DMS 273 (cell line): ENCODE measurements at regions not wholly inside any gene's neighbourhood (a gene's known extent, or its start where the extent isn't known, plus 50 kb on each side); places are given as distances from the start of the nearest gene placed in this dataset.

ENCODE experiments used
- DNase-seq: peaks from one replicate; lab custom pipeline; 2025; ENCODE audit not compliant: unreplicated experiment; lab: John Stamatoyannopoulos, UW

DNA sequence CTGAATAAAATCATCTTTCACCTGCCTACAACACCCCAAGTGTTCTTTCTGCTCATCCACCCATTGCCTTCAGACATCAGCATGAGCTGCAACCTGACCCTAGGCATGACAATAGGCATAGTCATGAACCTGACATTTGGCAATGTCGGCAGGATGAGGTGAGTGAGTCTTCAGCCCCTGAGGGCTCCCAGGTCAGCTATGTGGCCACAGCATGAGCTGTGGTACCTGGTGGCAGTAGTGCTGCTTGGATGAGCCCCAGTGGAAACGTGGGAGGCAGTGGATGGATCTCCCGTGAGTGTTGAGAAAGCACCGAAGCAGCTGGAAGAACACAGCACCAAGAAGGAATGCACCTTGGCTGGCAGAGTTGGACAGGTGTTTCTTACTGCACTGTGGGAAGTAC lies 334.8 kb upstream of the FAR2 start:
- DNase-seq, result no peak

DNA sequence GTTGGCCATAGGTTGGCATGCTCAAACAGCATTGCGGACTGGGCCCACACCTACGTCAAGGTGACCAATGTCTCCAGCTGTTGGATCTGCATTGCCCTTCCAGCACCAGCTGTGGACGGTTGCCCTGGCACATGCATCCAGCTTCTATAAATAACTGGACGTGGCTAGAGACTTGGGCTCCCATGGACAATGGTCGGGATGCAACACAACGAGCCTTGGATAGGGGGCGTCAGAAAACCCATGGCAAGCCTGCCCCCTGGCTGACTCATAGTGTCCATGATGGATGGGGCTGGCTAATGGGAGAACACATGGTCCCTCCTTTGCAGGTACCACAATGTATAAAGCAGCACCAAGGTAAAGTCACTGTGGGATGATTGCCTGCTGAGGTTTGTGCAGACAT lies 331.6 kb upstream of the FAR2 start:
- DNase-seq, result peak; percentile 1

DNA sequence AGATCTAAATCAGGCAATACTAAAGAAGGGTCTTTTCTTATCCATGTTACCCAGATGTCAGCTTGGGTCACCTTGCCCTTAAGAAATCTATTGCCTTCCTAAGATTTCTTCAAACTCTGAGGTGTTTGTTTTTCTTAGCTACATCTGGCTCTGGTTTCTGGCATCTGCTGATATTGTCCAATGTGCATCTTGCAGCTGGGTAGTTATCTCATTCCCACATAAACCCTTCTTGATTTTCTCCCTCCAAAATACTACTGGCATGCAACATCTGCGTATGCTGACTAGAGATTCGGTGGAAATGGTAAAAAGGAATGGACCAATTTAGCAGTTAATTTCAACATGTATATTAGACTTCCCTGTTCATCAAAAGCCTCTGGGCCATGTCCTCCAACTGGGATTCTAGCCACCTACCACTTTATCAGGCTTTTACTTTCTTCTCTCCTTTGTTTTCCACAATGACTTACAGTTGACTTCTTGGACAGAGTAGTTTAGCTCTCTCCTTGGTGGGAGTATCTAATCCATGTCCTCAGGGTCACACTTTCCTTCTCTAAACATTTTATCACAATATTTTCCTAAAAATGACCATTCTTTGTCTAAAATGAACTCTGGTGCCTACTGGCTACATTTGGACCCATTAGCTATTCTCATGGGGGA lies 324.8 kb upstream of the FAR2 start:
- no peak for DNase-seq

DNA sequence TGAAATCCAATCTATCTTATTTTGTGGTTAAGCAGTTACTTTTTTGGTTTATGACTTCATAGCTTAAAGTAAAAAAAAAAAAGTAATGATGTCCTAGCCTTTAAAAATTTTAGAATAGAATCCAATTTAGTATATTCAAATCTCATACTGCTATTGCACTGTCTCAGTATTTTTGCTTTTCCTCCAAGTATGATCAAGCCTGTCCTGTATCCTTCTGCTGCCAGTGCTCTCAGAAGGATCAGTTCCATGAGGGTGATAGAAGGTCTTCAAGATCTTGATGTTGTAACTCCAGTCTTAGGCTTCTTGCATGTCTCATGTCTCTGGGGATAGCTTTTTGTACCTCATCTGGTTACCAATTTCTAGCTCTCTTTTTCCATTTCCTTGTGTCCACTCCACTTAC lies 324.2 kb upstream of the FAR2 start:
- DNase-seq, result no peak

DNA sequence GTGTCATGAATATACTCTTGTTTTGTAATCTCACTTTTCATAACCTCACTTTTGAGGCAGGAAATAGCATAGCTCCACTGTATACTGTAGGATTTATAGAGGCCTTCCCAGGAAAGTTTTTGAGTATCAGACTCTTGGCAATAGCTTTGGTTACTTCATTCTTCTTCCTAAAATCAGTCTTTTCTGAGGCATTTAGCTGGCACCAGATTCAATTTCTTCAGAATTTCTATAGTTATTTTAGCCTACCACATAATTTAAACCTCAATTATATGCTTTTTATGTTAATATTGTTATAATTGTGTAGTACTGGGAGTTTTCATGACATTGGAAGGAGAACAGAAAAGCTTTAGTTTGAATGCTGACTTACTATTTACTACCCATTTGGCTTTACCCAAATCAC lies 322.3 kb upstream of the FAR2 start:
- DNase-seq, result no peak

DNA sequence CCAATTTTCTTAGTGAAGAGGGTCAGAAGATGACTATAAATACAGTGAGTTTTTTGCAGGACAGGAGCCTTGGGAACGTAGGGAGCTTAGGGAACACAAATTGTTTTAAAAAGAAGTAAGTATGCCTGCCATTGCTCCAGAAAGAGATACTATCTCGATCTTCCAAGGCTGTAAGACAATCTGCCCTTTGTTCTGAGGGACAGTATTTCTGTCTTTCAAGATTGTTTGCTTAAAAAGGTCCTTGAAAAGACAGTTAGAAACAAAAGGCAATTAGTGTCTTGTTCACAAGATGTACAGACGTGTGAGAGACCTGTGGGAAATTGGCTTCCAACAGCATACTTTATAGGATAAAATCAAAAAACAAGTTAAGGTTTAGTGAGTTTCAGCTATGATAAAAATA lies 321.2 kb upstream of the FAR2 start:
- no peak for DNase-seq

DNA sequence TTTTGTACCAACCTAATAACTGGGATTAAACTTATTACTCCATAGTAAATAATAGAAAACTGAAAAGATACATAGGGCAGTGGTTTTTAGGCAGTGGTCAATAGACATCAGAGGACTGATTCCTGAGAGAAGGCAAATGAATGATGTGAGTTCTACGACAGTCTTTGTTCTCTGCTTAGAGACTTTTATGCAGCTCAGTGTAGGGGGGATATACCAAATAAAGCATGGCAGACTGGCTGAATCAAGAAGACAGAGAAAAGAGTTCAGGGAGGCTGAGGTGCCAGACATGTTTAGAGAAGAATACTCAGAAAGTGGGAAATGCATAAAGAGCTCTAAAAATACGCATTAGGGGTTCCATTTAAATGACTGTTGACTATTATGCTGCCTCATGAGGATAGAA lies 320.8 kb upstream of the FAR2 start:
- DNase-seq, result no peak

DNA sequence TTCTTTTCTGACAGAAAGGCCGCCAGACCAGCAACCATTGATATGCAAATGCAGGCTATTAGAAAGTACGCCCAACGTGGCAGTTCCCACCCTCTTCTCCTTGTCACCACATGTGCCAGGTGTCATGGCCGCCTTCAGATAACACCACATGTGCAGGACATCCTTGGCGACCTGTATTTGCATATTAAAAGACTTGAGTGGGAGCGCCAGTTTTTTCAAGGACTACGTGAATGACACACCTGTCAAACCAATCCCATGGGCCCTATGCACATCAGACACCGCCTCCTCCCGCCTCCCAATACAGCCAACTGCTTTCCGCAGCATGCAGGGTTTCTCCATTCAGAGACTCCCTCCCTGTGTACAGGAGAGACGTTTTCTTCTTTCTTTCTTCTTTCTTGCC lies 318.6 kb upstream of the FAR2 start:
- DNase-seq, result no peak

DNA sequence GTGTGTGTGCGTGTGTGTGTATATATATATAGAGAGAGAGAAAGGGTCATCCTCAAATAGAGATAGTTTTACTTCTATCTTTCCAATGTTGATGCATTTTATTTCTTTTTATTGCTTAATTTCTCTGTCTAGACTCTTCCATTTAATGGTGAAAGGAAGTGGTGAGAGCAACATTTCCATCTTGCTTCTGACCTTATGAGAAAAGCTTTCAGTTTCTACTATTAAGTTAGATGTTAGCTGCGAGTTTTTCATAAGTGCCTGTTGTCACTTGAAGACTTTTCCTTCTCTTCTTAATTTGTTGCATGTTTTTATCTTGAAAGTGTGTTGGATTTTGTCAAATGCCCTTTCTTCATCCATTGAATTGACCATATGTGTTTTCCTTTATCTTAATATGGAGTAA lies 304.4 kb upstream of the FAR2 start:
- no peak for DNase-seq

DNA sequence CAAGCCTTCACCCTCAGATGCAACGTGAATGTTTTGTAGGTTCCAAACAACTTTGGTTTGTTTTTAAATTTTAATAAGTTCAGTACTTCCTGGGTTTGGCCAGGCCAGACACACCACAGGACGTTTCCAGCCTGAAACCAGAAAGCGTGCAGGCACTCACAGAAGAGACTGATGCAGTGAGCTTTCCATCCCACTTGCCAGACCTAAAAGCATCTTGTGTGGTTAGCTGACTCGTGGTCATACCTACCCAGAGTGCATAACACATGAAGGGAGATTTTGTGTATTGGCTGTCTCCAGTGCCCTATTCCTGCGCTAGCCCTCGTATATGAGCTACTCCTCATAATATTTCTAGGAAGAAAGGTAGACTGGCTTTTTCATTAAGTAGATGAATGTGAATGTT lies 297.3 kb upstream of the FAR2 start:
- no peak for DNase-seq

DNA sequence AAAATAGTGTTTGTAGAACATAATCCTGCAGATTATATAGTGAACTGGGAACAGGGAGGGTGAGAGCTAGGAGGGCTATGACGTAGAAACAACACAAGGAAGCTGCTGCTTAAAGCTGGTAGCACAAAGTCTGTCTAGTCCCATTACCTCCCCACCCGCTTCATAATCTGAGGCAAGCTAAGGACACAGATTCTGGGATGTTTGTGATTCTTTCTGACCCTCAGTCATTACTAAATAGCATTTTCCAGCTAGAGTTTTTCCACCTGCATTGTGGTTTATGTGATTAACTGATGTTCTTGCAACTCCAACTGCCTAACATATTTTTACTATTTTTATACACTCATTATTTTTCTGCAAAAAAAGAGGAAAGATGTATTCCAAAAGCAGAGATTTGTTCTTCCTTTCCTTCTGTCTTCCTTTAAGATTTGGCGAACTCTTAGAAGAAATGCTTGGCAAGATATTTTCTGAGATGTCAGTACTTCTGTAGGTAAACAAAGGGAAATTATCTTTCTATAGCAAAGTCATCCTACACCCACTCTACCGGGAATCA lies 293.2 kb upstream of the FAR2 start:
- no peak for DNase-seq

DNA sequence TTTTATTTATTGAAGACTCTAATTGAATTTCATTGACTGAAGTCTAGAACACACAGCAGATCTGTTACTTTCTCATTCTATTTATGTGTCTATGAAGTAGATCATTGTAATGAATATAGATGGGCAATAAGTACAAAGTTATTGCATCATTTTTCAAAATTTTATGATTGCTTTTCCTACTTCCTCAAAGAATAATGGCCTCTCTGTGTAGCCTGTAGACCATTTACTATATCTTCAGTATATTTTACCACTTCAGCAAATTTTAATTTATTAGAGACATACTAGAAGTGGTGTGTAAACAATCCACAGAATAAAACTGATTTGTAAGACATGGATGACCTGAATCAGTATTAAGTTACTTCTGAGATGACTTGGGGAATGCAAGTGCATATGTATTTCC lies 291.7 kb upstream of the FAR2 start:
- no peak for DNase-seq

DNA sequence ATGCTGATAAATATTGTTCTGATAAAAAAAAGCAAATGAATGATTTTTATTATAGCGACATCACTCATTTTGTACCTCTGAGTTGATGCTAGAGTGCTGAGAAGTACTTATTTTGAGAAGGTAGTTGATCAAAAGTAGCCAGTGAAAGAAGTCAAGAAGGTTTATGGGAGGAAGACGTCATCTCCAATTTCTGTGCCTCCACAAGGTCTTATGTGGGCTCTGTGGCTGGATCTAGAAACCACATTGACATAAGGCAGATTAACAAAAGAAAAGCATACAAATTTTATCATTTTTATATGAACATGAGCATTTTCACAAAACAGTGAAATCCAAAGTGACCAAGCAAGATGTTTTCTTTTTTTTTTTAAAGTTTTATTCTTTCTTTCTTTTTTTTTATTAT lies 289.5 kb upstream of the FAR2 start:
- DNase-seq, result no peak

DNA sequence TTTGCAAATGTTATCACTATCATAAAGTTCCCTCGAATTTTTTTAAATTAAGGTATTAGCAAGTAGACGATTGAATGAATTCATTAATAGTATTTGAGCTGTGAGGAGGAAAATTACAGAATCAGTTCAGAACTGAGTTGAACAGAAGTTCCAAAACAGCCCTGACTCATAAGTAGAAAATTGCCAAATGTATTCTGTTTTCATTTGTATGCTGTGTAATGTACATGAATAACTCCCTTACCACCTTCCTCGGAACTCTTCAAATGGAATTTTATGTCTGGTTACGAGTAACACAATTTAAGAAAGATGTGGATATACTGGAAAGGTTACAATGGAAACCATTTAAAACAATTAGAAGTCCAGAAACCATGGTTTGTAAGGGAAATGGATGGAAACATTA lies 283.3 kb upstream of the FAR2 start:
- DNase-seq, result no peak

DNA sequence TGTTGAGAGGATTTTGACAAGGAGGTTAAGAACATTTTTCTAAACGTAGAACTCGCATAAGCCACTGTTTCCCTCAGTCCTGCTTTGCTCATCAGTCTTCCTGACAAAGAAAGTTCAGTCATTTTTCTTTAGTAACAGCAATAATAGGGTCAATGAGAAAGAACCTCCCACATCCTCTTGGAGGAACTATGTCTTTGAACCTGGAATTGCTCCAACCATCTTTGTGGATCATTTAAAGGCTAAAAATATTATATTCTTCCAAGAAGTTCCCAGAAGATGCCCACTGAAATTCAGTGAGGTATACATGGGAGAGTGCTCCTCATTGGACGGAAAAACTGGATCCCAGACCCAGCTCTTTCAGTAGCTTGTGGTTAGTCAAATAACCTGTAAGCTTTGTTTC lies 282.8 kb upstream of the FAR2 start:
- no peak for DNase-seq

DNA sequence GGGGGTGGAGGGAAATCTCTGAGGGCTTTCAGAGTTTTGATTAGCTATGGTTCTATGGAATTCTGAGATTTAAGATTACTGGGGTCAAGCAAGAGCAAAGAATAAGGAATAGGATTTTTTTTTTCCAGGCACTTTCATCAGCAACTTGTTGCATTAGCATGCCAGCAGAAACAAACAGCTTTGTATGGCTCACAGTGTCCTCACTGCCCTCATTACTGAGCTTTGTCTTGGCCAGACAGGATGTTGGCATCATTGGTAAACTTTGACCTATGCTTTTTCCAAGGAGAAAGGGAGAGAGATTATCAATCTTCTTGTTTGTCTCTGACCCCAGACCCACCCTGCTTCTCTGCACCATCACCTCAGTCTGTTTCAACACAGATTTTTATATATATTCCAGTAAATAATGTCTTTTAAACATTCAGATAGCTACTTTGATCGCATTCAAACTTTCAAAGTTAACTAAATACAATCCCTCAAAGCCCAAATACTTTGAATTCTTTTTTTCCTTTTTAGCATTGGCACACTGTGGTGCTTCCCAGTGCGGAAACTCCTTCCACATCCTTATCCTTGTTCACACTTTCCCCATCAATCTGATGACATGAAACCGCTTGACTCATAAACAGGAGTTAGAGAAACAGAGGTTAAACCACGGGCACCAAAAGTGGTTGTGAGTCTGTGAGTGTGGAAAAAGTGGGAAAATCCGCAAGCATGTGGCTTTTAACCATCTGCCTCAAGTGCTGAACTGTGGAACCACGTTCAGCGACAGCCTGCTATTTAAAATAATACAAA lies 282.2 kb upstream of the FAR2 start:
- DNase-seq, result no peak

DNA sequence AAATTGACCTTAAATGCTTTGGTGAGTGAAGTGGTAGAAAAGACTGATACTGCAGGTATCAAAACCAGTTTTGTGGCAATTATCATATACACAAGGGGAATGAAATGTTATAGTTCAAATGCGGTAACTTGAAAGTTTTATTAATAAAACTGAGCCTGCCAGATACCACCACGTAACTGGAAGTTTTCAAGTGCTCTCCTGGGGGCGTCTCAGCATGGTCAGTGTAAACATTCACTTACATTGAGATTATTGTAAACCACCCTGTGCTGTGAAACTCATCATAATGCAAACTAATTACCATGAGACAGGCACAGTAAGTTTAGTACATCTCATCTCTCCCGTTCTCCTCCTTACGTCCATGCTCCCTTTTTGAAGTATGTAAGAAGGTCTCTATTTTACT lies 280.7 kb upstream of the FAR2 start:
- no peak for DNase-seq

DNA sequence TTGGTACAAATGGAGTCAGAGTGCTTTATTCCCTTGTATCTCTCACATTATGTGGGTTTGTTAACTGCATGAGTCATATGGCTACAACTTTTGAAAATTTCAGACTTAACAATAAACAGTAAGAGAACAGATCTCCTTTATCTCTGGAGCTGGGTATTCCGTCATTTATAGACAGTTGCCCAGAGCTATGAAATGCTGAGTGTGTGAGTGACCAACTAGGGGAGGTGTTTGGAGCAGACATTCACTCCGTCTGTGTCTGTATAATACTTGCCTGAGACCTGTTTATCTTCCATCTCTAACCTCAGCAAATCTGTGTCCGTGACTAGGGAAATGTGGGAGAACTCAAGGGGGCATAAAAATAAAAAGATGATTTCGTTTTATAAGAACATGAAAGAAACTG lies 279.9 kb upstream of the FAR2 start:
- DNase-seq, result no peak

DNA sequence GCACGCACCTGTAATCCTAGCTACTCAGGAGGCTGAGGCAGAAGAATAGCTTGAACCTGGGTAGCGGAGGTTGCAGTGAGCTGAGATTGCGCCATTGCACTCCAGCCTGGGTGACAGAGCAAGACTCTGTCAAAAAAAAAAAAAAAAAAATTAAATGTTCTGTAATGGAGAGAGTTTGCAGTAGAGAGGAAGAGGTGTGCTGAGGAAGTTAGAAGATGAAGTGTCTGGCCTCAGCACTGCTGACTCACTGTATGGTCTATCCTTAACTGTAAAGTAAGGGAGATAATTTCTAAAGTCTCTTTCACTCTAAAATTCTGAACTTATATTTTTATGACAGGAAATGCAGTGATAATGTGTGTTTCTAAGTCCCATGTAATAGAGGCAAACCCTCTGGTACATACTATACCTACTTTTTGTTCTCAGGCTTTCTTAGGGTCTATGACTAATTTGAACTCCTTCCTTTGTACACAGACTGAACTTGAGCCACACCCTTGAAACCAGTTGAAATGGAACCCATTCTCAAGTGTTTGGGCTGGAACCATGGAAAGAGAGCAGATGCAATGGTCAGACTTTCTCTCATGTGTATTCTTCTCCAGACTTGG lies 278.1 kb upstream of the FAR2 start:
- no peak for DNase-seq

DNA sequence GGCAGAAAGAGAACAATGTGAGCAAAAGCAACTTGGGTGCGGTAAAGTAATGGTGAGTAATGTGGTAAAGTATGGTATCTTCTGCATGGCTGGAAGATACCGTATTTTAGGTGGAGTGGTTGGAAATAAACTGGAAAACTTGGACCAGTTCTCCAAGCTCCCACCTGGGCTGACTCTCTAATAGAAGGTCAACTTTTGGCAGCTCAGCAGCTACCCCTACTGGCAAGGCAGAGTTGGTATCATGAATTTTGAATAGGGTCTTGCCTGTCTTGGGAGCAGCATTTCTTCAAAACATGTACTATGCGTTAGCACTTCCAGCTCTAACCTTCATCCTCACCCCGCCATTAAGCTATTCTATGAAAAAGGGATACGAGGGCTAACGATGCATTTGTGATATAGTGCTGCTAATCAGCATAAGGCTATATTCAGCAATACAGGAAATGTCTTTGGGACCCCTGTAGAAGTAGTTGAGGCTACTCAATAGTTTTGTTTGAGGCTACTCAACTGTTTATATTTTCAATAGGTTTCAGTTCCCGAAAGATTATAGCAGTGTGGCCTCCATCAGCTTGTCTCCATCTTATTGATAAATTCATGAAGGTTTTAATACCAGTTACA lies 276.3 kb upstream of the FAR2 start:
- peak; percentile 69 for DNase-seq

DNA sequence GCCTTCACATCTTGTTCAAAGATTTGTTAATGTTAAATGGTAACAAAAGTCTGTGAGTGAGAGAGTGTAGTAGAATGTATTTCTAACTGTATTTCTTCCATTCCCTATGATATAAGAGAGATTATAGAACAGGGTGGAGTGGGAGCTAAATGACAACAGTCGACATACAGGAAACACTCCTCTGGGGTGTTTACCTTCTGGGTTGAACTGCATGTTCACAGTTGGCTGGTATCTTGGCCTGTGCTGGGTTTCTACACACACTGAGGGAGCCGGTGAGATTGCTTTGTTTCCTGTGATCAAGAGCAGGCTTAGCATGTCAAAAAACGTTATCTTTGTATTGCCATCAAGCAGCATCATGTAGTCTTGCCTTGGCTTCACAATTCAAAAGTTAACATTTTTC lies 274.3 kb upstream of the FAR2 start:
- DNase-seq, result no peak
